Liver (tissue), 3 donors: ENCODE measurements at regions not wholly inside any gene's neighbourhood (a gene's known extent, or its start where the extent isn't known, plus 50 kb on each side); places are given as distances from the start of the nearest gene placed in this dataset.

Experiments
- CTCF ChIP-seq: fragments of 150-350 bp; IDR thresholded peaks from 2 replicates; pipeline ENCODE4 v1.5.1; 2017; ENCODE audit warnings: improper control_type of control experiment, low read depth, low read length; ENCODE audit not compliant: missing input control
- GABPA ChIP-seq, 2 donors: IDR thresholded peaks in 1 of 2; conservative IDR thresholded peaks in 1 of 2; 2 replicates each; pipeline ENCODE4 v1.6.1; 2016; ENCODE audit warnings: antibody characterized with exemption in 2 of 2, mild to moderate bottlenecking in 1 of 2, moderate library complexity in 1 of 2
- HNF4G ChIP-seq: IDR thresholded peaks from 2 replicates; pipeline ENCODE4 v1.6.1; 2016; ENCODE audit warnings: antibody characterized with exemption
- MAX ChIP-seq: IDR thresholded peaks from 2 replicates; pipeline ENCODE4 v1.6.1; 2016; ENCODE audit warnings: antibody characterized with exemption
- RAD21 ChIP-seq, 2 donors: IDR thresholded peaks; 2 replicates each; pipeline ENCODE4 v1.6.1; 2016; ENCODE audit warnings: antibody characterized with exemption in 2 of 2, mild to moderate bottlenecking in 2 of 2
- REST ChIP-seq: IDR thresholded peaks from 2 replicates; pipeline ENCODE4 v1.6.1; 2016; ENCODE audit warnings: antibody characterized with exemption, mild to moderate bottlenecking
- SP1 ChIP-seq: IDR thresholded peaks from 2 replicates; pipeline ENCODE4 v1.6.1; 2018; ENCODE audit warnings: antibody characterized with exemption, mild to moderate bottlenecking
- donor health status: healthy.
- donor health status: healthy.

- TF ChIP-seq CTCF (no peak), REST (no peak), RAD21 (IDR thresholded peaks at IDR 0.05) (no peak), GABPA (IDR thresholded peaks at IDR 0.05 in 1 of 2, conservative IDR thresholded peaks at IDR 0.05 in 1 of 2) (no peak), SP1 (no peak), MAX (no peak), HNF4G (no peak)
These were observed 107.6 kb upstream of the FAM9B start for GRCh38 chrX:9141496-9141895.
